Peyer's patch (tissue), 4 donors: ENCODE measurements at regions not wholly inside any gene's neighbourhood (a gene's known extent, or its start where the extent isn't known, plus 50 kb on each side); places are given as distances from the start of the nearest gene placed in this dataset.

Experiments used
- DNase-seq, 3 donors: peaks; one replicate each; pipeline ENCODE4 v3.0.0-alpha.2; 2017 to 2019
- H3K27ac ChIP-seq, 4 donors: fragments of 200-600 bp; sonication (generic); one replicate each; pipeline ENCODE4 v1.5.1; 2016 to 2019
- H3K27me3 ChIP-seq, 2 donors: fragments of 200-600 bp; sonication (generic); one replicate each; pipeline ENCODE4 v1.5.1; 2019
- H3K36me3 ChIP-seq, 3 donors: fragments of 200-600 bp; sonication (generic); one replicate each; pipeline ENCODE4 v1.5.1; 2016 to 2019
- H3K4me1 ChIP-seq, 4 donors: fragments of 200-600 bp; sonication (generic); one replicate each; pipeline ENCODE4 v1.5.1; 2016 to 2019
- H3K4me3 ChIP-seq, 4 donors: fragments of 200-600 bp; sonication (generic); 1 replicate in 3 of 4; 2 replicates in 1 of 4; pipeline ENCODE4 v1.5.1; 2016 to 2019; ENCODE audit warnings: mild to moderate bottlenecking in 1 of 4
- H3K9me3 ChIP-seq, 4 donors: fragments of 200-600 bp; sonication (generic); one replicate each; pipeline ENCODE4 v1.5.1; 2016 to 2019; ENCODE audit warnings: mild to moderate bottlenecking in 1 of 4
- CTCF ChIP-seq, 6 experiments: fragments of 450-650 bp in 4 of 6; fragments of 200-600 bp in 2 of 6; sonication (generic) in 1 of 6; IDR thresholded peaks; one replicate each; pipeline ENCODE4 v1.5.1; 2017 to 2019; ENCODE audit warnings: antibody characterized with exemption in 6 of 6, mild to moderate bottlenecking in 3 of 6, moderate library complexity in 1 of 6
- POLR2A ChIP-seq, 2 donors: fragments of 450-650 bp; IDR thresholded peaks; one replicate each; pipeline ENCODE4 v1.5.1; 2017; ENCODE audit warnings: antibody characterized with exemption in 2 of 2, mild to moderate bottlenecking in 2 of 2, moderate library complexity in 2 of 2

GRCh38 chr7:67773081-67773480 is 776.4 kb downstream of the TYW1 start:
- Histone ChIP-seq H3K36me3 (no peaks in the 10 kb centered on the region), H3K4me1 (no peaks in the 10 kb centered on the region), H3K9me3 (no peaks in the 10 kb centered on the region), H3K4me3 (no peak overlapping the region), H3K27ac (no peak overlapping the region), H3K27me3 (no peaks in the 10 kb centered on the region)
- TF ChIP-seq CTCF (IDR thresholded peaks at IDR 0.05) (no peak), POLR2A (IDR thresholded peaks at IDR 0.05) (no peak)
- no peak for DNase-seq

GRCh38 chr7:67777119-67777518 is 780.5 kb downstream of the TYW1 start:
- Histone ChIP-seq H3K4me3 (no peak overlapping the region), H3K27ac (no peak overlapping the region), H3K4me1 (no peaks in the 10 kb centered on the region), H3K9me3 (peaks cover 0 to 3% (median 0%) of the 10 kb centered on the region in 4 donors), H3K36me3 (no peaks in the 10 kb centered on the region), H3K27me3 (no peaks in the 10 kb centered on the region)
- no peak for DNase-seq
- TF ChIP-seq CTCF (IDR thresholded peaks at IDR 0.05) (no peak), POLR2A (IDR thresholded peaks at IDR 0.05) (no peak)

DNA sequence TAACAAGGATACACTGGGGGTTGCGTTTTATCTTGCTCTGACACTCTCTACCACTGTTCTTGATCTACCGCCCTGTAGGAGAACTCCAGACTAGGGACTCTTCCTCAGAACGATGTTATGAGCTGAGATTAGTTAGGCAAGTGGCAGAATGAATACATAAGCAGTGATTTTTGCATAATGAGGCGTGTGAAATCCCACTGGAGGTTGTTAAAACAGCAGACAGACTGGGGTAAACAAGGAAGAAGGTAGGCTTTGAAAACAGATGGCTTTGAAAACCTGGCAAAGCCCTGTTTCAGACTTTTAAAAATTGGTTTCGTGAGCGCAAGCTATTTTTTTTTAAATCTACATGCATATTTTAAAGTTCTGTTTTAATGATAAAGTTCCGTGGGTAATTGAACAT is 785.2 kb downstream of the TYW1 start:
- Histone ChIP-seq H3K27ac (no peak overlapping the region), H3K27me3 (no peaks in the 10 kb centered on the region), H3K36me3 (no peaks in the 10 kb centered on the region), H3K4me3 (no peak overlapping the region), H3K4me1 (no peaks in the 10 kb centered on the region), H3K9me3 (peaks cover 0 to 3% (median 0%) of the 10 kb centered on the region in 4 donors)
- DNase-seq: no peak
- TF ChIP-seq CTCF (IDR thresholded peaks at IDR 0.05) (no peak), POLR2A (IDR thresholded peaks at IDR 0.05) (no peak)

- H3K27ac ChIP-seq: no peak overlapping the region
- H3K4me3 ChIP-seq: no peak overlapping the region
- no peaks in the 10 kb centered on the region for H3K4me1 ChIP-seq
- no peaks in the 10 kb centered on the region for H3K27me3 ChIP-seq
- H3K36me3 ChIP-seq: no peaks in the 10 kb centered on the region
- H3K9me3 ChIP-seq: no peaks in the 10 kb centered on the region
- TF ChIP-seq CTCF (IDR thresholded peaks at IDR 0.05) (no peak), POLR2A (IDR thresholded peaks at IDR 0.05) (no peak)
- no peak for DNase-seq
These were observed 789.4 kb downstream of the TYW1 start for GRCh38 chr7:67786021-67786420.

GRCh38 chr7:67788669-67789068 is 792.0 kb downstream of the TYW1 start:
- no peaks in the 10 kb centered on the region for H3K9me3 ChIP-seq
- TF ChIP-seq POLR2A (IDR thresholded peaks at IDR 0.05) (no peak), CTCF (IDR thresholded peaks at IDR 0.05) (no peak)
- no peaks in the 10 kb centered on the region for H3K36me3 ChIP-seq
- H3K4me1 ChIP-seq: no peaks in the 10 kb centered on the region
- no peak overlapping the region for H3K4me3 ChIP-seq
- no peak overlapping the region for H3K27ac ChIP-seq
- H3K27me3 ChIP-seq: no peaks in the 10 kb centered on the region
- no peak for DNase-seq

DNA sequence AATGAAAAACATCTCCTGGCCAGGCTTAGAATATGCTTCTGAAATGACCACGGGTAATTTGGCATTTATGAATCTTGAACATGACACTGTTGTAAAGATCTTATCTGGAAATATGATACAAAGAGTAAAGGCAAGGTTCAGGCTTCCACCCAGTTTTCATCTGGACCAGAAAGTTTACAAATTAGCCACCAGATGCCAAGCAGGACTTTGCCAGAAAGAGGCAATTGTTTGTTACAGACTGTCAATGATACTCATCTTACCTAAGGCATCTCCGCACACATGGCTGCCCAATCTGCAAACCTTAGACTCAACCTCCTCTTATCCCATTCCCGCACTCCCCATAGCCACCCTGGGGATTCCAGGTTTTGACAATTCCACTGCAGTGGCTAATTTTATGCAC is 795.3 kb downstream of the TYW1 start:
- TF ChIP-seq CTCF (IDR thresholded peaks at IDR 0.05) (no peak), POLR2A (IDR thresholded peaks at IDR 0.05) (no peak)
- DNase-seq: no peak
- H3K4me1 ChIP-seq: no peaks in the 10 kb centered on the region

More for the DNA sequence above, 795.3 kb downstream of the TYW1 start:
- Histone ChIP-seq H3K36me3 (no peaks in the 10 kb centered on the region), H3K27ac (no peak overlapping the region), H3K27me3 (no peaks in the 10 kb centered on the region), H3K4me3 (no peak overlapping the region), H3K9me3 (no peaks in the 10 kb centered on the region)
